SU-DHL-6 (cell line): ENCODE measurements at regions not wholly inside any gene's neighbourhood (a gene's known extent, or its start where the extent isn't known, plus 50 kb on each side); places are given as distances from the start of the nearest gene placed in this dataset.

Experiments
- H2AFZ ChIP-seq: fragments of 200-600 bp; sonication (generic); 2 replicates; pipeline ENCODE4 v1.6.1; 2014; ENCODE audit warnings: low read depth, mild to moderate bottlenecking, moderate library complexity, mixed read lengths, antibody characterized with exemption, low read length; ENCODE audit not compliant: severe bottlenecking
- H3F3A ChIP-seq: fragments of 200-600 bp; shearing (Covaris generic); 2 replicates; pipeline ENCODE4 v1.6.0; 2016; ENCODE audit warnings: antibody characterized with exemption, mild to moderate bottlenecking; ENCODE audit not compliant: insufficient read depth
- H3K27ac ChIP-seq: fragments of 200-600 bp; sonication (generic); 2 replicates; pipeline ENCODE4 v1.5.1; 2016; ENCODE audit warnings: low read depth, mild to moderate bottlenecking, low read length, moderate library complexity, mixed read lengths
- H3K27me3 ChIP-seq: fragments of 200-600 bp; sonication (generic), shearing (Covaris generic); 2 replicates; pipeline ENCODE4 v1.6.0; 2014; ENCODE audit warnings: mild to moderate bottlenecking, low read length
- H3K36me3 ChIP-seq: fragments of 200-600 bp; sonication (generic); 2 replicates; pipeline ENCODE4 v1.6.1; 2014; ENCODE audit warnings: mild to moderate bottlenecking, low read length, mixed read lengths
- H3K4me2 ChIP-seq: fragments of 300-600, 200-600 bp; shearing (Covaris generic), sonication (generic); 2 replicates; pipeline ENCODE4 v1.6.0; 2014; ENCODE audit warnings: low read length, low read depth, mild to moderate bottlenecking; ENCODE audit not compliant: poor library complexity, severe bottlenecking
- H3K4me3 ChIP-seq: fragments of 200-600 bp; sonication (generic); 2 replicates; pipeline ENCODE4 v1.5.1; 2014; ENCODE audit warnings: antibody characterized with exemption, low read length, mild to moderate bottlenecking, mixed read lengths; ENCODE audit not compliant: insufficient read depth, poor library complexity, severe bottlenecking
- H3K79me2 ChIP-seq: fragments of 200-600 bp; sonication (generic); 2 replicates; pipeline ENCODE4 v1.6.1; 2014; ENCODE audit warnings: mild to moderate bottlenecking, low read length, moderate library complexity; ENCODE audit not compliant: insufficient read depth
- H3K9ac ChIP-seq: fragments of 200-600 bp; sonication (generic); 2 replicates; pipeline ENCODE4 v1.7.0; 2014; ENCODE audit warnings: mild to moderate bottlenecking, low read length
- H3K9me2 ChIP-seq: fragments of 200-600 bp; sonication (generic); replicated peaks from 2 replicates; pipeline ENCODE4 v1.6.1; 2014; ENCODE audit warnings: low read length; ENCODE audit not compliant: insufficient read depth
- H3K9me3 ChIP-seq: fragments of 200-600 bp; sonication (generic); 2 replicates; pipeline ENCODE4 v1.6.1; 2014; ENCODE audit warnings: low read length, mixed read lengths; ENCODE audit not compliant: insufficient read depth
- H4K20me1 ChIP-seq: fragments of 200-600 bp; sonication (generic); 2 replicates; pipeline ENCODE4 v1.6.1; 2014; ENCODE audit warnings: low read depth, mild to moderate bottlenecking, antibody characterized with exemption, low read length, moderate library complexity, mixed read lengths
- EZH2phosphoT487 ChIP-seq: fragments of 200-600 bp; sonication (generic), shearing (Covaris generic); conservative IDR thresholded peaks from 2 replicates; pipeline ENCODE4 v1.6.1; 2018; ENCODE audit warnings: mild to moderate bottlenecking, antibody characterized with exemption, low read length, moderate library complexity, mixed read lengths
- TF ChIP-seq, protein P1 (sequence below): fragments of 200-600 bp; sonication (generic); IDR thresholded peaks from one replicate; pipeline ENCODE4 v1.5.1; 2017; ENCODE audit warnings: antibody characterized with exemption, mild to moderate bottlenecking, low read length, moderate library complexity; ENCODE audit not compliant: insufficient read depth, poor library complexity, severe bottlenecking

DNA sequence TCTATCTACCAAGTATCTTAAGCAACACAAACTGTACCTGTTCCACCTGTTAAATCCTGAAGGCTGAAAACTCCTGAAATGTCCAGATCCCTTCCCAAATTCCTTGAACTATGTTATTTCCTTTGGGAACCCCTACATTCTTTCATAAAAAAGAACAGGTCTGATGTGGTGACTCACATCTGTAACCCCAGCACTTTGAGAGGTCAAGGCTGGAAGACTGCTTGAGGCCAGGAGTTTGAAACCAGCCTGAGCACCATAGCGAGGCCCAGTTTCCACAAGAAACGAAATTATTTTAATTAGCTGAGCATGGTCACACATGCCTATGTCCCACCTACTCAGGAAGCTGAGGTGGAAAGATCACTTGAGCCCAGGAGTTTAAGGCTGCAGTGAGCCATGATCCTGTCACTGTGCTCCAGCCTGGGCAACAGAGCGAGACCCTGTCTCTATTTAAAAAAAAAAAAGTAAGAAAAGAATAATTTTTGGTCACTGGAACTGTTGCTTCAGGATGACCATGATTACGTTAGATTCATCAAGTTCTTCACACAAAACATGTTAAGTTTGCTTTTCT lies 84.3 kb downstream of the PHLDA1 start:
- H3K27ac ChIP-seq: no peak overlapping the region
- H3K9me2 ChIP-seq: no peaks in the 10 kb centered on the region
- TF ChIP-seq, protein P1, sequence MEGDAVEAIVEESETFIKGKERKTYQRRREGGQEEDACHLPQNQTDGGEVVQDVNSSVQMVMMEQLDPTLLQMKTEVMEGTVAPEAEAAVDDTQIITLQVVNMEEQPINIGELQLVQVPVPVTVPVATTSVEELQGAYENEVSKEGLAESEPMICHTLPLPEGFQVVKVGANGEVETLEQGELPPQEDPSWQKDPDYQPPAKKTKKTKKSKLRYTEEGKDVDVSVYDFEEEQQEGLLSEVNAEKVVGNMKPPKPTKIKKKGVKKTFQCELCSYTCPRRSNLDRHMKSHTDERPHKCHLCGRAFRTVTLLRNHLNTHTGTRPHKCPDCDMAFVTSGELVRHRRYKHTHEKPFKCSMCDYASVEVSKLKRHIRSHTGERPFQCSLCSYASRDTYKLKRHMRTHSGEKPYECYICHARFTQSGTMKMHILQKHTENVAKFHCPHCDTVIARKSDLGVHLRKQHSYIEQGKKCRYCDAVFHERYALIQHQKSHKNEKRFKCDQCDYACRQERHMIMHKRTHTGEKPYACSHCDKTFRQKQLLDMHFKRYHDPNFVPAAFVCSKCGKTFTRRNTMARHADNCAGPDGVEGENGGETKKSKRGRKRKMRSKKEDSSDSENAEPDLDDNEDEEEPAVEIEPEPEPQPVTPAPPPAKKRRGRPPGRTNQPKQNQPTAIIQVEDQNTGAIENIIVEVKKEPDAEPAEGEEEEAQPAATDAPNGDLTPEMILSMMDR: no peak
- no peak for TF ChIP-seq EZH2phosphoT487
- H3K36me3 ChIP-seq: no peaks in the 10 kb centered on the region
- no peak overlapping the region for H3K4me2 ChIP-seq
- H3K79me2 ChIP-seq: no peaks in the 10 kb centered on the region
- H3K9me3 ChIP-seq: no peaks in the 10 kb centered on the region
- H3K9ac ChIP-seq: no peak overlapping the region
- H4K20me1 ChIP-seq: no peaks in the 10 kb centered on the region
- no peaks in the 10 kb centered on the region for H3K27me3 ChIP-seq
- H3F3A ChIP-seq: no peaks in the 10 kb centered on the region
- no peak overlapping the region for H2AFZ ChIP-seq
- no peak overlapping the region for H3K4me3 ChIP-seq

DNA sequence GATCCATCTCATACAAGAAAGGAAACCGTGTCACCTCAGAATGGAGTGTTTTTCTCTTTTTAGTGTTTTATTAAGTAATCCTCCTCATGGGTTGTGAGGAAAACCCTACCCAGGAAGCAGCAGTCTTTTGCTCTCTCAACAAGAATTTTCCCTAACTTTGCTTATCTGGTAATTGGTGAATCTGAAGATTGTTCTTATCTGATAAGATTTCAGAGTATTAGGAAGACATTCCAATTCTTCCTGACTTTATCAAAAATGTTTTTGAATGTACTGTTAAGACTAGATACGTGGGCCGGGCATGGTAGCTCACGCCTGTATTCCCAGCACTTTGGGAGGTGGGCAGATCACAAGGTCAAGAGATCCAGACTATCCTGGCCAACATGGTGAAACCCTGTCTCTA lies 86.0 kb downstream of the PHLDA1 start:
- no peaks in the 10 kb centered on the region for H3K9me3 ChIP-seq
- no peak overlapping the region for H3K9ac ChIP-seq
- H3K4me2 ChIP-seq: no peak overlapping the region
- H2AFZ ChIP-seq: no peak overlapping the region
- H3K79me2 ChIP-seq: no peaks in the 10 kb centered on the region
- TF ChIP-seq, protein P1: no peak
- no peak for TF ChIP-seq EZH2phosphoT487
- H3K4me3 ChIP-seq: no peak overlapping the region
- H3K27me3 ChIP-seq: no peaks in the 10 kb centered on the region
- no peaks in the 10 kb centered on the region for H4K20me1 ChIP-seq
- no peak overlapping the region for H3K27ac ChIP-seq
- H3K9me2 ChIP-seq: no peaks in the 10 kb centered on the region
- no peaks in the 10 kb centered on the region for H3K36me3 ChIP-seq
- H3F3A ChIP-seq: no peaks in the 10 kb centered on the region

DNA sequence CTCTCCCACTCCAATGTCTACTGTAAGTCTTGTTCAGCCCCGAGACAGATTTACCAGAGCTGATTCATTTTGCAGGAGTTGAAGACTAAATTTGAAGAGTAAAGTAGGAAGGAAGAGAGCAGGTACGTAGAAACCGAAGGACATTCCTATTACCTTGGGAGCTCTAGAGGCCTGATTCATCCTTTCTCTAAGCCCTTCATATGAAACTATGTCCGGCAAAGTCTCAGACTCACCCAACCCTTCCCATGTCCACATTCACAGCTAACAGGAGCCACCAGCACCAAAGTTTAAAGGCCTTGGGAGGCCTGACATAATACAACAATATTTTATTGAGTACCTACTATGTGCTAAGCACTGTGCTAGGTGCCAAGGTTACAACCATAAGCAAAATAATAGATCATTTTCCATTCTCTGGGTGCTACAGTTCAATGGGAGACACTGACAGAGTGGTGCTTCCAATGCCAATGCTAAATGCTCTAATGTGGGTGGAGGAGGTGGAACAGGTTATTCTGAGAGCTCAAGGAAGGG lies 86.6 kb downstream of the PHLDA1 start:
- Histone ChIP-seq H2AFZ (no peak overlapping the region), H3K4me2 (no peak overlapping the region), H3K9ac (no peak overlapping the region), H3F3A (no peaks in the 10 kb centered on the region), H3K27ac (no peak overlapping the region), H3K4me3 (no peak overlapping the region), H3K36me3 (no peaks in the 10 kb centered on the region), H3K27me3 (no peaks in the 10 kb centered on the region), H3K79me2 (no peaks in the 10 kb centered on the region), H3K9me2 (no peaks in the 10 kb centered on the region), H3K9me3 (no peaks in the 10 kb centered on the region), H4K20me1 (no peaks in the 10 kb centered on the region)
- TF ChIP-seq, protein P1: no peak
- TF ChIP-seq EZH2phosphoT487: no peak
